Right lobe of liver (tissue), 4 donors: ENCODE measurements at regions not wholly inside any gene's neighbourhood (a gene's known extent, or its start where the extent isn't known, plus 50 kb on each side); places are given as distances from the start of the nearest gene placed in this dataset.

Experiments
- POLR2A ChIP-seq: fragments of 450-650 bp; IDR thresholded peaks from one replicate; pipeline ENCODE4 v1.6.1; 2017; ENCODE audit warnings: antibody characterized with exemption, mild to moderate bottlenecking
- TF ChIP-seq, protein P1 (sequence below), 4 donors: fragments of 200-600 bp in 3 of 4; fragments of 450-650 bp in 1 of 4; IDR thresholded peaks; one replicate each; pipeline versions ENCODE4 v1.5.1 to v1.8.0; 2016 to 2022; ENCODE audit warnings: antibody characterized with exemption in 4 of 4, mild to moderate bottlenecking in 2 of 4
- donor health status: DM: no; HTN: no; CAD: no.
- donor health status: DM: no; HTN: no; CAD: no.
- donor health status: DM: no; HTN: yes; CAD: no.

DNA sequence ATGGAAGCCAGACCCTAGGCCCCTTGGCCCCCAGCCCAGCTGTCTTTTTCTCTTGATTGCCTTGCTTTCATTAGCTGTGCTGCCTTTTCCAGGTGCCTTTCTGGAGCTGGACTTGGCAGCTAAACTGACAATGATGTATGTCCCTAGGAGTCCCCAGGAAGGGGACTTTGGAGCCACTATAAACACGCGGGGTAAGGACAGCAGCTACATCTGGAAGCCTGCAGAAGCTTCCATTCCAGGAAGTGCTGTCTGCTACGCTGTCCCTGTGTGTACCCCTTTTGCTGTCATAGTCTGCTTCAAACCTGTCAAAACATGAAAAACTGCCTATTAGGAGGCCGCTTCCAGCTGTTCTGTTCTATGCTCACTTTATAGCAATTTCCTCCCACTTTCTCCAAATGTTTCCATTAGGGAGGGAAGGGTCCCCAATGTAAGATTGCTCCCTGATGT, 153.3 kb upstream of the RAG2 start:
- TF ChIP-seq, protein P1, sequence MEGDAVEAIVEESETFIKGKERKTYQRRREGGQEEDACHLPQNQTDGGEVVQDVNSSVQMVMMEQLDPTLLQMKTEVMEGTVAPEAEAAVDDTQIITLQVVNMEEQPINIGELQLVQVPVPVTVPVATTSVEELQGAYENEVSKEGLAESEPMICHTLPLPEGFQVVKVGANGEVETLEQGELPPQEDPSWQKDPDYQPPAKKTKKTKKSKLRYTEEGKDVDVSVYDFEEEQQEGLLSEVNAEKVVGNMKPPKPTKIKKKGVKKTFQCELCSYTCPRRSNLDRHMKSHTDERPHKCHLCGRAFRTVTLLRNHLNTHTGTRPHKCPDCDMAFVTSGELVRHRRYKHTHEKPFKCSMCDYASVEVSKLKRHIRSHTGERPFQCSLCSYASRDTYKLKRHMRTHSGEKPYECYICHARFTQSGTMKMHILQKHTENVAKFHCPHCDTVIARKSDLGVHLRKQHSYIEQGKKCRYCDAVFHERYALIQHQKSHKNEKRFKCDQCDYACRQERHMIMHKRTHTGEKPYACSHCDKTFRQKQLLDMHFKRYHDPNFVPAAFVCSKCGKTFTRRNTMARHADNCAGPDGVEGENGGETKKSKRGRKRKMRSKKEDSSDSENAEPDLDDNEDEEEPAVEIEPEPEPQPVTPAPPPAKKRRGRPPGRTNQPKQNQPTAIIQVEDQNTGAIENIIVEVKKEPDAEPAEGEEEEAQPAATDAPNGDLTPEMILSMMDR (IDR thresholded peaks at IDR 0.05): no peak
- no peak for TF ChIP-seq POLR2A
